Adrenal gland (tissue), 9 donors: ENCODE measurements at regions not wholly inside any gene's neighbourhood (a gene's known extent, or its start where the extent isn't known, plus 50 kb on each side); places are given as distances from the start of the nearest gene placed in this dataset.

Experiments
- DNase-seq, 7 donors: peaks; one replicate each; pipeline ENCODE4 v3.0.0-alpha.2; 2019 to 2020
- H3K27ac ChIP-seq, 5 donors: fragments of 200-600 bp; sonication (generic) in 4 of 5; 1 replicate in 3 of 5; 2 replicates in 2 of 5; pipeline versions ENCODE4 v1.5.1 to v1.8.0; 2016 to 2020; ENCODE audit warnings: mild to moderate bottlenecking in 1 of 5
- H3K27me3 ChIP-seq: fragments of 200-600 bp; 2 replicates; pipeline ENCODE4 v1.8.0; 2021
- H3K36me3 ChIP-seq, 2 donors: fragments of 200-600 bp; replicated peaks in 1 of 2; 1 replicate in 1 of 2; 2 replicates in 1 of 2; pipeline versions ENCODE4 v1.5.1 to v1.8.0; 2018 to 2022
- H3K4me1 ChIP-seq, 2 donors: fragments of 200-600 bp; replicated peaks in 1 of 2; 1 replicate in 1 of 2; 2 replicates in 1 of 2; pipeline versions ENCODE4 v1.5.1 to v1.8.0; 2018 to 2021
- H3K4me3 ChIP-seq, 4 donors: fragments of 200-600 bp; sonication (generic) in 3 of 4; one replicate each; pipeline ENCODE4 v1.5.1; 2016 to 2018
- H3K9me3 ChIP-seq, 3 donors: fragments of 200-600 bp; sonication (generic) in 1 of 3; replicated peaks in 1 of 3; 1 replicate in 2 of 3; 2 replicates in 1 of 3; pipeline versions ENCODE4 v1.5.1 to v1.8.0; 2016 to 2021
- POLR2A ChIP-seq, 2 donors: fragments of 450-650 bp; IDR thresholded peaks; one replicate each; pipeline ENCODE4 v1.6.1; 2017; ENCODE audit warnings: antibody characterized with exemption in 2 of 2, mild to moderate bottlenecking in 2 of 2, moderate library complexity in 1 of 2
- WGBS, 4 donors: extraction: QIAGEN DNeasy Blood & Tissue Kit in 2 of 4; methylation state at CpG; one replicate each; pipeline versions ENCODE4 v1.1.5 to v1.1.7; 2013 to 2017; 5-methylcytosine and 5-hydroxymethylcytosine counted together
- intact Hi-C, 2 donors: fragments of 100-400 bp; cut with DNase I; formaldehyde crosslinking; loops; one replicate each; pipeline versions ENCODE4 v1.14.1 to v1.15.0; 2022 to 2023
- TF ChIP-seq, protein P1 (sequence below), 6 experiments: fragments of 450-650 bp in 4 of 6; fragments of 200-600 bp in 2 of 6; sonication (generic) in 1 of 6; IDR thresholded peaks; 1 replicate in 5 of 6; 2 replicates in 1 of 6; pipeline versions ENCODE4 v1.5.1 to v1.8.0; 2016 to 2021; ENCODE audit warnings: antibody characterized with exemption in 6 of 6, mild to moderate bottlenecking in 2 of 6, moderate library complexity in 1 of 6
- donor health status: healthy with polysubstance abuse.
- donor health status: Bipolar disorder and iron deficiency.
- donor health status: DM: yes; HTN: yes; CAD: no.
- donor health status: DM: no; HTN: no; CAD: no.
- donor health status: DM: no; HTN: no; CAD: no.

DNA sequence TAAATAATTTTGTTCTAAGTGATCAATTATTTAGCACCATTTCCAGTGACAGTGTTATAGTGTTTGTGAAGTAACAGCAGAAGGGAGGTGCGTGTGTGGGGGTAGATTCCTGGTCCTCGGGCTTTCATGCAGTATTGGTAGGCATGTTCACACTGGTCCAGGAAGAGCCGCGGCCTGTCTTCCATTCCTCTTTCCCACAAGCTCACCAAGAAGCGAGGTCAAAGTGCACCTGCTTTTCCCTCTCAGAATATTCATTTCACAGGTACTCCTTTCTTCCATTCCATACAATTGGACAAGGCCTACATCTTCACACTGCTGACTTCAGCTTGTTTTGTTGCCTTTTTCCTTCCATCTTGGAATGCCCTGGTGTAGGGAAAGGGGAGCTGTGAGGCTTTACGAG, 151.8 kb upstream of the CELF2 start:
- no peak for DNase-seq
- intact Hi-C loops = no loop called here
- Histone ChIP-seq H3K9me3 (no peaks in the 10 kb centered on the region), H3K4me1 (no peaks in the 10 kb centered on the region), H3K4me3 (no peak overlapping the region), H3K27ac (no peak overlapping the region), H3K36me3 (no peaks in the 10 kb centered on the region), H3K27me3 (no peaks in the 10 kb centered on the region)
- 90 to 94% (median 92%) methylated on average over 6 of the region's 6 CpGs for WGBS, 4 donors
- no peak for TF ChIP-seq POLR2A (IDR thresholded peaks at IDR 0.05)
- TF ChIP-seq, protein P1, sequence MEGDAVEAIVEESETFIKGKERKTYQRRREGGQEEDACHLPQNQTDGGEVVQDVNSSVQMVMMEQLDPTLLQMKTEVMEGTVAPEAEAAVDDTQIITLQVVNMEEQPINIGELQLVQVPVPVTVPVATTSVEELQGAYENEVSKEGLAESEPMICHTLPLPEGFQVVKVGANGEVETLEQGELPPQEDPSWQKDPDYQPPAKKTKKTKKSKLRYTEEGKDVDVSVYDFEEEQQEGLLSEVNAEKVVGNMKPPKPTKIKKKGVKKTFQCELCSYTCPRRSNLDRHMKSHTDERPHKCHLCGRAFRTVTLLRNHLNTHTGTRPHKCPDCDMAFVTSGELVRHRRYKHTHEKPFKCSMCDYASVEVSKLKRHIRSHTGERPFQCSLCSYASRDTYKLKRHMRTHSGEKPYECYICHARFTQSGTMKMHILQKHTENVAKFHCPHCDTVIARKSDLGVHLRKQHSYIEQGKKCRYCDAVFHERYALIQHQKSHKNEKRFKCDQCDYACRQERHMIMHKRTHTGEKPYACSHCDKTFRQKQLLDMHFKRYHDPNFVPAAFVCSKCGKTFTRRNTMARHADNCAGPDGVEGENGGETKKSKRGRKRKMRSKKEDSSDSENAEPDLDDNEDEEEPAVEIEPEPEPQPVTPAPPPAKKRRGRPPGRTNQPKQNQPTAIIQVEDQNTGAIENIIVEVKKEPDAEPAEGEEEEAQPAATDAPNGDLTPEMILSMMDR (IDR thresholded peaks at IDR 0.05) = no peak

DNA sequence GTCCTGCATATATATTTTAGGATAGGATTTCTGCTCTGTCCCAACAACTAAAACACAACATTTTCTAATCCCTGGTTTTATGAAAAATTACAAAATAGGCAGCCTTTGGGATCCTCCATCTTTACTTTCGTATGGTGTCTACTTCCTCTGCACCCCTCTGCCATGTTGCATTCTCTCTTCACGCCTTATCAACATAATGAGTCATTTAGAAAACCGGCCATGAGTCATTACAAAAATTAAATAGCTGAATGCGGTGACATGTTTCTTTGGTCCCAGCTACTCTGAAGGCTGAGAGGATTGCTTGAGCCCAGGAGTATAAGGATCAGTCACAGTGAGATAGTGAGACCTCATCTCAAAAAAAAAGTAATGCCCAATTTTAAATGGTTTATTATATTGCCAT, 148.1 kb upstream of the CELF2 start:
- TF ChIP-seq, protein P1 (IDR thresholded peaks at IDR 0.05) = no peak
- no peak for TF ChIP-seq POLR2A (IDR thresholded peaks at IDR 0.05)
- no peaks in the 10 kb centered on the region for H3K36me3 ChIP-seq
- H3K4me1 ChIP-seq = no peaks in the 10 kb centered on the region
- WGBS, 4 donors = 70 to 86% (median 79%) methylated on average over 4 of the region's 4 CpGs
- no peak overlapping the region for H3K4me3 ChIP-seq
- H3K27ac ChIP-seq = no peak overlapping the region
- DNase-seq = no peak
- no peaks in the 10 kb centered on the region for H3K27me3 ChIP-seq
- H3K9me3 ChIP-seq = no peaks in the 10 kb centered on the region
- intact Hi-C loops = no loop called here

DNA sequence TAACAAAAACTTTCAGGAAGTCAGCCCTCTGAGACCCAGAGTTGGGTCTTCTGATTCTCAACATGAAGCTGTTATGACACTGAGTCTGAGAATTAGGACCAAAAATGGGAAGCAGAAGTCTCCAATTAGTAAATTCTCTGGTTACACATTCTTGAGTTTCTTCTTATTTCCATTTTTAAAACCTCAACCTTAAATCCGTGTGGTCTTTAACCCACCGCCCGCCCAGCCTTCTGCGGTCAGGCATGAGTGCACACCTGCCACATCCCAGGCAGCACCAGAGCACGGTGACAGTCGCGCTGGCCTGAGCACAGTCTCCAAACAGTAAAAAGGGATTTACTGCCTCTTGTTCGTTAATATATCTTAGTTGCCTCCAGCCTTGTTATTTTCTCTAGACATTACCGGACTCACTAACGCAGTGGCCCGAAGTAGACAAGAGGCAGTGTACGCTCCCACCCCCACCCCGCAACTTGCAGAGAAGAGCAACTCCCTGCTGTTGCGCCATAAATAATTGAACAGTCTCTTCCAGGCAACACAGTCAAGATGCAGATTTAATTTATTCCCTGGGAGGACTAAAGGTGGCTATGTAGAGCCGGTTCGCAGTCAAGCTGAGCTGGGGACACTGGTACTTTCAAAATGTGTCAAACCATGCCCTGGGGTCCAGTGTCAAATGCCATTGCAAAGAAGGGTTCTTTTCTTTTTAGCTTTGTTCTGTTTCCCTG, 147.0 kb upstream of the CELF2 start:
- intact Hi-C loops = no loop called here
- WGBS, 4 donors = 47 to 61% (median 48%) methylated on average over 16 of the region's 16 CpGs
- Histone ChIP-seq H3K27me3 (no peaks in the 10 kb centered on the region), H3K27ac (peak overlapping the region in 1 of 5 donors; percentile 43), H3K36me3 (no peaks in the 10 kb centered on the region), H3K4me3 (no peak overlapping the region), H3K9me3 (no peaks in the 10 kb centered on the region), H3K4me1 (no peaks in the 10 kb centered on the region)
- DNase-seq = no peak
- TF ChIP-seq, protein P1 (IDR thresholded peaks at IDR 0.05) = no peak
- TF ChIP-seq POLR2A (IDR thresholded peaks at IDR 0.05) = no peak

DNA sequence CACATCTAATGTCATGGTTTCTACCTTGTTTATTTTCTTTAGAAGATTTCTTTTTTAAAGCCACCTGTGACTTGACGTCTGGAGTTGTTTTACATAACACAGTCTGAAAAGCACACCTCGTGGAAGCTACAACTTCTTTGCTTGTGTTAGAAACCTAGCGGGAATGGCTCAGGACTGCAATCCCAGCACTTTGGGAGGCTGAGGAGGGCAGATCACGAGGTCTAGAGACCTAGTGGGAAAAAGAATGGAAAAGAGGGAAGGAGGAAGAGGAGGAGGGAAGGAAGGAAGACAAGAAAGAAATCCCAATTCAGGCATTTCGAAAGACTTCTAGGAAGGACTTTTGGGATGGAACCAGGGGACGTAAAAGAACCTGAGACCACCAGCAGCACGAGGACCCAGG, 146.3 kb upstream of the CELF2 start:
- 65 to 71% (median 67%) methylated on average over 7 of the region's 7 CpGs for WGBS, 4 donors

More for the DNA sequence above, 146.3 kb upstream of the CELF2 start:
- peak overlapping the region in 1 of 5 donors; percentile 43 for H3K27ac ChIP-seq
- H3K4me1 ChIP-seq = no peaks in the 10 kb centered on the region
- no peak for TF ChIP-seq POLR2A (IDR thresholded peaks at IDR 0.05)
- TF ChIP-seq, protein P1 (IDR thresholded peaks at IDR 0.05) = no peak
- H3K27me3 ChIP-seq = no peaks in the 10 kb centered on the region
- no peak overlapping the region for H3K4me3 ChIP-seq
- no peaks in the 10 kb centered on the region for H3K9me3 ChIP-seq
- no peaks in the 10 kb centered on the region for H3K36me3 ChIP-seq
- intact Hi-C loops = no loop called here
- DNase-seq = no peak
